OCI-LY3 (cell line): ENCODE measurements at regions not wholly inside any gene's neighbourhood (a gene's known extent, or its start where the extent isn't known, plus 50 kb on each side); places are given as distances from the start of the nearest gene placed in this dataset.
A peak's percentile ranks its signal among the peaks of the same experiment; 100 is the strongest.

Experiments
- H2AFZ ChIP-seq: fragments of 200-600, 300-600 bp; shearing (Covaris generic); 2 replicates; pipeline ENCODE4 v1.6.0; 2014; ENCODE audit warnings: antibody characterized with exemption, low read depth, low read length
- H3K27ac ChIP-seq: fragments of 200-600, 300-600 bp; sonication (generic); 2 replicates; pipeline ENCODE4 v1.5.1; 2014; ENCODE audit warnings: mild to moderate bottlenecking, low read length, moderate library complexity, mixed read lengths
- H3K27me3 ChIP-seq: fragments of 200-600, 300-600 bp; sonication (generic); 2 replicates; pipeline ENCODE4 v1.6.1; 2014; ENCODE audit warnings: low read depth, low read length, mixed read lengths
- H3K36me3 ChIP-seq: fragments of 200-600, 300-600 bp; sonication (generic); replicated peaks from 2 replicates; pipeline ENCODE3; 2014; ENCODE audit warnings: low read depth, low read length, mixed read lengths
- H3K4me1 ChIP-seq: fragments of 300-600, 200-600 bp; sonication (generic); 2 replicates; pipeline ENCODE4 v1.6.1; 2014; ENCODE audit warnings: low read length, mixed read lengths
- H3K4me2 ChIP-seq: fragments of 200-600, 300-600 bp; sonication (generic); 2 replicates; pipeline ENCODE4 v1.6.1; 2014; ENCODE audit warnings: low read length, mixed read lengths
- H3K4me3 ChIP-seq: fragments of 300-600, 200-600 bp; sonication (generic); 2 replicates; pipeline ENCODE4 v1.5.1; 2014; ENCODE audit warnings: antibody characterized with exemption, mild to moderate bottlenecking, low read length, moderate library complexity
- H3K79me2 ChIP-seq: fragments of 300-600, 200-600 bp; shearing (Covaris generic); 2 replicates; pipeline ENCODE4 v1.6.1; 2014; ENCODE audit warnings: mild to moderate bottlenecking, low read length, mixed read lengths
- H3K9ac ChIP-seq: fragments of 300-600, 200-600 bp; shearing (Covaris generic); 2 replicates; pipeline ENCODE4 v1.6.0; 2014; ENCODE audit warnings: mild to moderate bottlenecking, low read length, moderate library complexity
- H3K9me3 ChIP-seq: fragments of 200-600, 300-600 bp; shearing (Covaris generic); 2 replicates; pipeline ENCODE4 v1.6.1; 2014; ENCODE audit warnings: low read length, mixed read lengths; ENCODE audit not compliant: insufficient read depth
- H4K20me1 ChIP-seq: fragments of 200-600, 300-600 bp; sonication (generic); 2 replicates; pipeline ENCODE4 v1.6.1; 2016; ENCODE audit warnings: low read length, mixed read lengths; ENCODE audit not compliant: insufficient read depth
- CTCF ChIP-seq: fragments of 200-600, 300-600 bp; sonication (generic); IDR thresholded peaks from 2 replicates; pipeline ENCODE4 v1.5.1; 2014; ENCODE audit warnings: antibody characterized with exemption, low read length, low read depth
- EZH2phosphoT487 ChIP-seq: fragments of 200-600 bp; shearing (Covaris generic); IDR thresholded peaks from 2 replicates; pipeline ENCODE4 v1.6.1; 2018; ENCODE audit warnings: antibody characterized with exemption, mixed run types, low read depth

- H3K9me3 ChIP-seq = no peaks in the 10 kb centered on the region
- no peaks in the 10 kb centered on the region for H3K27me3 ChIP-seq
- H2AFZ ChIP-seq = no peak overlapping the region
- H3K4me2 ChIP-seq = no peak overlapping the region
- H3K4me3 ChIP-seq = no peak overlapping the region
- no peaks in the 10 kb centered on the region for H3K79me2 ChIP-seq
- H3K36me3 ChIP-seq = no peaks in the 10 kb centered on the region
- TF ChIP-seq CTCF = no peak
- no peak for TF ChIP-seq EZH2phosphoT487
- no peaks in the 10 kb centered on the region for H4K20me1 ChIP-seq
- H3K27ac ChIP-seq = no peak overlapping the region
- H3K4me1 ChIP-seq = no peaks in the 10 kb centered on the region
- no peak overlapping the region for H3K9ac ChIP-seq
Measured at GRCh38 chrY:19621756-19622155, 122.8 kb downstream of the KDM5D start.

- no peaks in the 10 kb centered on the region for H4K20me1 ChIP-seq
- no peaks in the 10 kb centered on the region for H3K9me3 ChIP-seq
- TF ChIP-seq CTCF = no peak
- no peak for TF ChIP-seq EZH2phosphoT487
- H3K9ac ChIP-seq = no peak overlapping the region
- no peak overlapping the region for H2AFZ ChIP-seq
- H3K79me2 ChIP-seq = no peaks in the 10 kb centered on the region
- no peak overlapping the region for H3K27ac ChIP-seq
- peaks cover 25% of the 10 kb centered on the region for H3K4me1 ChIP-seq
- no peak overlapping the region for H3K4me3 ChIP-seq
- H3K4me2 ChIP-seq = peak overlapping the region; percentile 8; the same call in 1 of the 2 replicates
- H3K27me3 ChIP-seq = no peaks in the 10 kb centered on the region
- peaks cover 33% of the 10 kb centered on the region for H3K36me3 ChIP-seq
Measured at GRCh38 chrY:19601113-19601512, 143.4 kb downstream of the KDM5D start.

- Histone ChIP-seq H2AFZ (no peak overlapping the region), H3K27ac (no peak overlapping the region), H4K20me1 (no peaks in the 10 kb centered on the region), H3K79me2 (no peaks in the 10 kb centered on the region), H3K27me3 (no peaks in the 10 kb centered on the region), H3K4me3 (no peak overlapping the region), H3K4me2 (peak overlapping the region; percentile 8; the same call in 1 of the 2 replicates), H3K4me1 (peaks cover 25% of the 10 kb centered on the region), H3K9me3 (no peaks in the 10 kb centered on the region), H3K36me3 (peaks cover 34% of the 10 kb centered on the region), H3K9ac (no peak overlapping the region)
- no peak for TF ChIP-seq CTCF
Measured at GRCh38 chrY:19600711-19601110, 143.8 kb downstream of the KDM5D start.

GRCh38 chrY:19590235-19590634 lies 154.3 kb downstream of the KDM5D start:
- Histone ChIP-seq H3K4me3 (no peak overlapping the region), H3K4me1 (no peaks in the 10 kb centered on the region), H3K79me2 (peaks cover 8% of the 10 kb centered on the region), H3K36me3 (peaks cover 19% of the 10 kb centered on the region), H3K9ac (no peak overlapping the region), H3K27ac (no peak overlapping the region), H3K27me3 (no peaks in the 10 kb centered on the region), H3K9me3 (no peaks in the 10 kb centered on the region), H4K20me1 (no peaks in the 10 kb centered on the region), H3K4me2 (no peak overlapping the region), H2AFZ (no peak overlapping the region)
- TF ChIP-seq EZH2phosphoT487 (no peak), CTCF (no peak)
